ENCODE measurements at regions not wholly inside any gene's neighbourhood (a gene's known extent, or its start where the extent isn't known, plus 50 kb on each side); places are given as distances from the start of the nearest gene placed in this dataset.
"Not testable (repeated sequence)": the region's sequence is repeated elsewhere in the genome, so short reads cannot be mapped to it uniquely, and the experiment has no call there.

DNA sequence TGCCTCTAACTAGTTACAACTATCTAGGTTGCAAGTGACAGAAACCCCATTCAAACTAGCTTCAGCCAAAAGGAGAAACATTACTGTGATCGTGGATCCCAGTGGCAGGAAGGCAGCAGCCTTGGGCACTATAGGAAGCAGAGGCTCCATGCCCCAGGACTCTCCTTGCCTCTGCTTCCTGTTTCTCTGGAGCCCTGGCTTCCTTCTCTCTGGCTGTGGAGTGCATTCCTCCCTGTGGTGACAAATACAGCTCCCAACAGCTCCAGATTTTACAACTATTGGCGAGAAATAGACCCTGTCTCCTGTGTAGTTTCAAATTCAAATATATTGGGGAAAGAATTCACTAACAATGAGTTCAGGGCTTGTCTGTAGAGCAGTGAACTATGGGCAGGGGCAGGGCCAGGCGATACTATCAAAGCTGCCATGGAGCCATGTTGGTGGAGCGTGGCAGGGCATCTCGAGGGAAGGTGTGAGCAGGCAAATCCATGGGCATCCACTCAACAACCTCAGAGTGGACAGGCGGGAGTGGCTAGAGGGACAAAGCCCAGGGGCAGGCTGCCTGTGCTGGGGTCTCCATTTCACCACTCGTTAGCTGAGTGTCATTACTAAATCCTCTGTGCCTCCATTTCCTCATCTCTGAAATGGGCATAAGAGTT is 189.5 kb downstream of the ERCC6L2 start:
- no peak overlapping the region for H3K9ac ChIP-seq (ENCODE audit: low read length)
- H3K4me1 ChIP-seq (ENCODE audit: control insufficient read depth, insufficient read depth, low read length), result peaks cover 4% of the 10 kb centered on the region
- H3K9me3 ChIP-seq (ENCODE audit: control insufficient read depth, low read length), result no peaks in the 10 kb centered on the region
- no peak overlapping the region for H3K4me3 ChIP-seq (ENCODE audit: low read length)
- H3K27me3 ChIP-seq (ENCODE audit: control insufficient read depth, insufficient read depth, low read length), result no peaks in the 10 kb centered on the region
- no peaks in the 10 kb centered on the region for H3K36me3 ChIP-seq (ENCODE audit: control insufficient read depth, insufficient read depth, low read length)

DNA sequence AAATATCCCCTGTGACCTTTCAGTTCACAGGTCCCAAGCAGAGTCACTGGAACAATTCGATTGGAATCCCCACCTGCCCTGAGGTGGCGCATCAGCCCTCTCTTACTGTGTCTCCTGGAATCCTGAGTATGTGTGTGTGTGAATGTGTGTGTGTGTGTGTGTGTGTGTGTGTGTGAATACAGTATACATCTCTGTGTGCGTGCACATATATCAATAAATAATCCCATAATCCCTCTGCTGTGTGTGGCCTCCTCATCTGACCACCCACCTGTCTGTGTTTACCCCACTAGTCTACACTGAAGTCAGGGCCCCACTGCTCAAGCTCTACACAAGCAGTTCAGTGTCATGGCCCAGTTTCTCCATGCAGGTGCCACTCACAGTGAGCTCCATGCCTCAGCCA is 187.4 kb downstream of the ERCC6L2 start:
- Histone ChIP-seq H3K36me3 (ENCODE audit: control insufficient read depth, insufficient read depth, low read length) (no peaks in the 10 kb centered on the region), H3K9ac (ENCODE audit: low read length) (no peak overlapping the region), H3K9me3 (ENCODE audit: control insufficient read depth, low read length) (no peaks in the 10 kb centered on the region), H3K27me3 (ENCODE audit: control insufficient read depth, insufficient read depth, low read length) (no peaks in the 10 kb centered on the region), H3K4me1 (ENCODE audit: control insufficient read depth, insufficient read depth, low read length) (peaks cover 4% of the 10 kb centered on the region), H3K4me3 (ENCODE audit: low read length) (no peak overlapping the region)

DNA sequence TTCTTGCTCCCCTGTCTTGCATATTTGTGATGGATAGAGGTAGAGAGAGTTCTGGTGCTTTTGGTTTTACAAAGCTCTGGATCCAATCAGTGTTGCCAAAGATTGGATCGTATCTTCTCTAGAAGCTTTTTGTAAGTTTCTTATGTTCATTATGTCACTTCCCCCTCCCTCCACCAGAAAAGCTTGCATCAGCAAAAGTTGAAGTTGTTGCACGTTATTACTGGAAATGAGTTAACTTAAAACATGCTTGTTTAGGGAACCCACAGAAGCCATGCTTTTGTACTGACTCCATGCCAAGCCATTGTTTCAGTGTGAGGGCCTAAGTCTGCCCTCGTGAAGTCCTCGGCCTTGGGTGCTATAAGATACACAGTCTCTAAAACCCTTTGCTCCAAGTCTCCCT is 186.5 kb downstream of the ERCC6L2 start:
- Histone ChIP-seq H3K36me3 (ENCODE audit: control insufficient read depth, insufficient read depth, low read length) (no peaks in the 10 kb centered on the region), H3K4me1 (ENCODE audit: control insufficient read depth, insufficient read depth, low read length) (peaks cover 8% of the 10 kb centered on the region), H3K4me3 (ENCODE audit: low read length) (no peak overlapping the region), H3K27me3 (ENCODE audit: control insufficient read depth, insufficient read depth, low read length) (no peaks in the 10 kb centered on the region), H3K9ac (ENCODE audit: low read length) (no peak overlapping the region), H3K9me3 (ENCODE audit: control insufficient read depth, low read length) (no peaks in the 10 kb centered on the region)

DNA sequence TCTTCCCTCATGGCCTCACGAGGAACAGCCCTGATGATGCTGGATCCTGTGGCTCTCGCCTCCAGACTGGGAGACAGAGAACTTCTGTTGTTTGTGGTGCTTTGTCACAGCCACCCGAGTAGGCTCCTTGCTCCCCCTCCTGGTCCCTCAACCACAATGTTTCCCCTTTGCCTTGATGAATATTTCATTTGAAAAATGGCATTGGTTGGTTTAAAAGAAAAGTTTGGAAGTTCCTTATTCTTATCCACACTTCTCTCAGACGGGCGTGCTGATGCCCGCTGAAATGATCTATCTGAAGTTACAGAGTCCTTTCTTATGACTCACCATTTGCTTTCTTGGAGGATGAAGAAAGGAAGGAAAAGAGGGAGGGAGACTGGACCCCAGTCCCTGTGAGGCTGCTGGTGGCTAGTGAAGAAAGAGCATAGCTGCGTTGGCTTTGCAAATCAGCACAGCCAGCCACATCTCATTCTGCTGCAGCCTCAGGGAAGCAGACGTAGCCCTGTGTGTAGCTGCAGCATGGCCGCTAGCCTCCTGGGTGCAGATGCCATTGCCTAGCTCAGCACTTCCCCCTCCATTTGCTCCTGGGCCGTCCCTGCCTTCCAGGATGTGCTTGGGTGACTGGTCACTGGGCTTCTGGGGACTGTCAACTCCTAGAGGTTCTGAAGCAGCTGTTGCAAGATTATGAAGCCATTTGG is 185.9 kb downstream of the ERCC6L2 start:
- no peaks in the 10 kb centered on the region for H3K36me3 ChIP-seq (ENCODE audit: control insufficient read depth, insufficient read depth, low read length)
- no peaks in the 10 kb centered on the region for H3K27me3 ChIP-seq (ENCODE audit: control insufficient read depth, insufficient read depth, low read length)
- peaks cover 8% of the 10 kb centered on the region for H3K4me1 ChIP-seq (ENCODE audit: control insufficient read depth, insufficient read depth, low read length)
- no peak overlapping the region for H3K9ac ChIP-seq (ENCODE audit: low read length)
- no peaks in the 10 kb centered on the region for H3K9me3 ChIP-seq (ENCODE audit: control insufficient read depth, low read length)
- H3K4me3 ChIP-seq (ENCODE audit: low read length), result no peak overlapping the region

DNA sequence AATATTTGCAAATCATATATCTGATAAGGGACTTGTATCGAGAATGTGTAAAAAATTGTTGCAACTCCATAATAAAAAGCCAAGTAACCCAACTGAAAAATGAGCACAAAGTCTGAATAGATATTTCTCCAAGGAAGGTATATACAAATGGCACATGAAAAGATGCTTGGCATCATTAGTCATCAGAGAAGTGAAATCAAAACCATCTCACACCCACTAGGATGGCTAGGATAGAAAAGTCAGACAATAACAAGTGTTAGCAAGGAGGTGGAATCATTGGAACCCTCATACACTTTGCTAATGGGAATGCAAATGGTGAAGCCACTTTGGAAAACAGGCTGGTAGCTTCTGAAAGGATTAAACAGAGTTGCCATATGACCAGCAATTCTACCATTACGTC is 182.7 kb downstream of the ERCC6L2 start:
- no peak overlapping the region for H3K4me3 ChIP-seq (ENCODE audit: low read length)
- no peaks in the 10 kb centered on the region for H3K36me3 ChIP-seq (ENCODE audit: control insufficient read depth, insufficient read depth, low read length)
- H3K4me1 ChIP-seq (ENCODE audit: control insufficient read depth, insufficient read depth, low read length), result peaks cover 14% of the 10 kb centered on the region
- H3K9ac ChIP-seq (ENCODE audit: low read length), result no peak overlapping the region
- H3K27me3 ChIP-seq (ENCODE audit: control insufficient read depth, insufficient read depth, low read length), result no peaks in the 10 kb centered on the region
- H3K9me3 ChIP-seq (ENCODE audit: control insufficient read depth, low read length), result no peaks in the 10 kb centered on the region

DNA sequence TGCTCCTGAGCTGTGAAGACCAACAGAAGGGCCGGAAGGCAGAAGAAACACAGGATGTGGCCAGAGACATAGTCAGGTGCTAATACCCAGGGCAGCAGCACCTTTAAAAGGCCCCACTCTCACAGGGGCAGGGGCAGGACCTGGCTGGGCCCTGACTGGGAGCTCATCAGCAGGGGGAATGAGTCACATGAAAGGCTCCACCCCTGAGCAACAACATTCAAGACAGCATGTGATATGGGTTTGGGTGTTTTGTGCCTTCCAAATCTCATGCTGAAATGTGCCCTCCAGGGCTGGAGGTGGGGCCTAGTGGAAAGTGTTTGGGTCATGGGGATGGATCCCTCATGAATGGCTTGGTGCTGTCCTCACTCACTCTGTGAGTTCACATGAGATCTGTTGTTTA is 181.7 kb downstream of the ERCC6L2 start:
- Histone ChIP-seq H3K9ac (ENCODE audit: low read length) (no peak overlapping the region), H3K27me3 (ENCODE audit: control insufficient read depth, insufficient read depth, low read length) (no peaks in the 10 kb centered on the region), H3K4me1 (ENCODE audit: control insufficient read depth, insufficient read depth, low read length) (peaks cover 14% of the 10 kb centered on the region), H3K9me3 (ENCODE audit: control insufficient read depth, low read length) (no peaks in the 10 kb centered on the region), H3K4me3 (ENCODE audit: low read length) (no peak overlapping the region), H3K36me3 (ENCODE audit: control insufficient read depth, insufficient read depth, low read length) (no peaks in the 10 kb centered on the region)

DNA sequence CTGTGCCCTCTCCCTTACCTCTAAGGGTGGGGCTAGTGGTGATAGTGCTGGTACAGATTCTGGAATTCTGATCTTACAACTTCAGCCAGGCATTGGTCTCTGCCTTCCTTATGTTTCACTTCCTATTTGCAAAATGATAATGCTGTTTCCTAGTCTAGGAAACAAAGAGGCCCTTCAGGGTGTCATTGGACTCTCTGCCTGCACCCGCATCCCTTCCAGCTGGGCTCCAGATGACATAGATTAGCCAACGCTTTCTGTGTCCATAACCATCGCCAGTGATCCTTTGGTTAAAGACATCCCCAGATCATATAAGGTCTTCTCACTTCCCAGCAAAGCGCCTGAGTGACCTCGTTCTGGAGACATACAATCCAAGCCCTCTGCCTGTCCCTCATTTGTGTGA is 180.7 kb downstream of the ERCC6L2 start:
- Histone ChIP-seq H3K9ac (ENCODE audit: low read length) (no peak overlapping the region), H3K4me1 (ENCODE audit: control insufficient read depth, insufficient read depth, low read length) (peaks cover 14% of the 10 kb centered on the region), H3K4me3 (ENCODE audit: low read length) (no peak overlapping the region), H3K36me3 (ENCODE audit: control insufficient read depth, insufficient read depth, low read length) (no peaks in the 10 kb centered on the region), H3K9me3 (ENCODE audit: control insufficient read depth, low read length) (no peaks in the 10 kb centered on the region), H3K27me3 (ENCODE audit: control insufficient read depth, insufficient read depth, low read length) (no peaks in the 10 kb centered on the region)

DNA sequence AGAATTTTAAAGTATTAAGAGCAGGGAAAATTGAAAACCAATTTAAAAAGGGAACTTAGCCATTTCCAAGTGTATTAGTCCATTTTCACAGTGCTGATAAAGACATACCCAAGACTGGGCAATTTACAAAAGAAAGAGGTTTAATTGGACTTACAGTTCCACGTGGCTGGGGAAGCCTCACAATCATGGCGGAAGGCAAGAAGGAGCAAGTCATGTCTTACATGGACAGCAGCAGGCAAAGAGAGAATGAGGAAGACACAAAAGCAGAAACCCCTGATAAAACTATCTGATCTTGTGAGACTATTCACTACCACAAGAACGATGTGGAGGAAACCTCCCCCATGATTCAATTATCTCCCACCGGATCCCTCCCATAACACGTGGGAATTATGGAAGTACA is 178.8 kb downstream of the ERCC6L2 start:
- not testable (repeated sequence) for H3K36me3 ChIP-seq (ENCODE audit: control insufficient read depth, insufficient read depth, low read length); H3K9me3 ChIP-seq (ENCODE audit: control insufficient read depth, low read length); H3K9ac ChIP-seq (ENCODE audit: low read length); H3K4me3 ChIP-seq (ENCODE audit: low read length); H3K27me3 ChIP-seq (ENCODE audit: control insufficient read depth, insufficient read depth, low read length)
- peaks cover 19% of the 10 kb centered on the region for H3K4me1 ChIP-seq (ENCODE audit: control insufficient read depth, insufficient read depth, low read length)

DNA sequence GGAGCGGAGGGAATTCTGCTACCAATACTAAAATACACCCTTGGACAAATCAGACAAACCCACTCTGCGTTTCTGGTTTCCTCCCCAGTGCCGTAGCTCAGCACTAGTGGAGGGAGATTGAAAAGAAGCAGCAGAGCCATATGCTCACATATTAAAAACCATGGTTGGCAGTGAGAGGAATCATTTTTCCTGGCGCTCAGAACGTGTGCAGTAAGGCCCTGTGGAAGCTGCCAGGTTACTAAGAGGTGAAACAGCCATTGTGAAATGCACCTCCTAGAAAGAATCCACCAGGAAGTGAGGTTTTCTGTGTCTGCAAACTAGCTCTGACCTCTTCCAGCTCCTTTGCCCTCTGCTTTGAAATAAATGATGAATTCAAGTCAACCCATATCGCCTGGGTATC is 177.2 kb downstream of the ERCC6L2 start:
- H3K9me3 ChIP-seq (ENCODE audit: control insufficient read depth, low read length), result no peaks in the 10 kb centered on the region
- peaks cover 35% of the 10 kb centered on the region for H3K4me1 ChIP-seq (ENCODE audit: control insufficient read depth, insufficient read depth, low read length)
- no peak overlapping the region for H3K9ac ChIP-seq (ENCODE audit: low read length)
- H3K36me3 ChIP-seq (ENCODE audit: control insufficient read depth, insufficient read depth, low read length), result no peaks in the 10 kb centered on the region
- peaks cover 5% of the 10 kb centered on the region for H3K27me3 ChIP-seq (ENCODE audit: control insufficient read depth, insufficient read depth, low read length)
- no peak overlapping the region for H3K4me3 ChIP-seq (ENCODE audit: low read length)

DNA sequence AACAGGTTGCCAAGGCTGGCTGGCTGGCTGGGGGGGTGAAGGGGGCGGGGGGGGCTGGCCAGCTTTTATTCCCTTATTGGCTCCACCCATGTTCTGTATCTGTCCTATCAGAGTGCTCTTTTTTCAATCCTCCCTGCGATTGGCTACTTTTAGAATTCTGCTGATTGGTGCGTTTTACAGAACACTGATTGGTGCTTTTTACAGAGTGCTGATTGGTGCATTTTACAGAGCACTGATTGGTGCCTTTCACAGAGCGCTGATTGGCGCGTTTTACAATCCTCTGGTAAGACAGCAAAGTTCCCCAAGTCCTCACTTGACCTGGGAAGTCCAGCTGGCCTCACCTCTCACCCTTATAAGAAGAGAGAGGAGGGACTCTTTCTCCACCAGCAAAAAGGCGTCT is 175.9 kb downstream of the ERCC6L2 start:
- Histone ChIP-seq H3K4me1 (ENCODE audit: control insufficient read depth, insufficient read depth, low read length) (peaks cover 37% of the 10 kb centered on the region), H3K9ac (ENCODE audit: low read length) (no peak overlapping the region), H3K9me3 (ENCODE audit: control insufficient read depth, low read length) (no peaks in the 10 kb centered on the region), H3K36me3 (ENCODE audit: control insufficient read depth, insufficient read depth, low read length) (no peaks in the 10 kb centered on the region), H3K27me3 (ENCODE audit: control insufficient read depth, insufficient read depth, low read length) (peaks cover 15% of the 10 kb centered on the region), H3K4me3 (ENCODE audit: low read length) (no peak overlapping the region)

DNA sequence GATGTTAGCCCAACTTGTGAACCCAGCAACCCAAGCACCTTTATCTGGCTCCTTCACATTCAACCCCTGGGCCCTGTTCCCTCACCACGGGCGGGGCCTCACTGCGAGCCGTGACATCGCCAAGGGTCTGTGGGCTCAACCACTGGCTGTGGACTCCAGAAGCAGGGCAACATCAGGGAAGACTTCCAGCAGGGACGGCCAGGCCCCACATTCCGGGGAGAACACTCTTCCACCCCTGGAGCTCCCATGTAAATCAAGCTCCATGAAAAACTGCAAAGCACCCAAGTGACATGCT is 175.3 kb downstream of the ERCC6L2 start:
- no peaks in the 10 kb centered on the region for H3K9me3 ChIP-seq (ENCODE audit: control insufficient read depth, low read length)
- H3K36me3 ChIP-seq (ENCODE audit: control insufficient read depth, insufficient read depth, low read length), result no peaks in the 10 kb centered on the region
- H3K9ac ChIP-seq (ENCODE audit: low read length), result no peak overlapping the region
- peaks cover 33% of the 10 kb centered on the region for H3K4me1 ChIP-seq (ENCODE audit: control insufficient read depth, insufficient read depth, low read length)
- peaks cover 15% of the 10 kb centered on the region for H3K27me3 ChIP-seq (ENCODE audit: control insufficient read depth, insufficient read depth, low read length)
- no peak overlapping the region for H3K4me3 ChIP-seq (ENCODE audit: low read length)

DNA sequence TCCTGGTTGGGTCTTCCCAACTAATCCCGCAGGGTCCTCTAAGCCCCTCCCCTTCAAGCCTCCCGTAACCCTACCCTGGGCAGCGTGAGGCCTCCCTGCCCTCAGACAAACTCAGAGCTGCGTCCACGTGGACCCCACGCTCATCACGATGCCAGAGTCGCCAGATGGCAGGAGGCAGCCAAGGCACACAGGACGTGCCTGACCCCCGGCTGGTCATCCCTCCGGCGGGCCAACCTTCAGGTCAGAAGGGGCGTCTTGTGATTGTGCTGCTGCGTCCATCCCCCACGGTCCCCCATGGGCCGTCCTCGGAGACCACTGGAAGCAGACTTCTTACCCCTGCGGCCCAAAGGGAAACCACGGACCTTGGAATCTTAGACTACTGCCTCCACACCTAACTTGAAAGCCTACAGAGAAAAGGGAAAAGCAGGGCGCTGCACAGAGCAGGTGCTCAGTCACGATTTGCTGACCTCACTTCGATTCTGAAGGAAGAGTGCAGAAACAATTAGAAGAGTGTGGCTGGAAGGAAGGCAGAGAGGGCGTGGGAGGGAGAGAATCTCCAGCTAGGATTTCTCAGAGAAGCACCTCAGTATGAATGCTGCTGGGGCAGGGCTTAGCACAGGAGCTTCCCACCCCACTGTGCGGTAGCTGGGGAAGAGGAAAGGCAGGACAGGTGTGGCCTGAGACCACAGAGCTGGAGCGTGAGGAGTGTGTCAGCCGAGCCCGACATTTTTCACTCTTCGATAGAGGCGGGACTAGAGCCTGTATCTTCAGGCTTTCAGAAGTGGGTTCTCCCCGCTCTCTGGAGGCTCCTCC is 174.8 kb downstream of the ERCC6L2 start:
- no peak overlapping the region for H3K9ac ChIP-seq (ENCODE audit: low read length)
- H3K4me3 ChIP-seq (ENCODE audit: low read length), result no peak overlapping the region
- H3K36me3 ChIP-seq (ENCODE audit: control insufficient read depth, insufficient read depth, low read length), result no peaks in the 10 kb centered on the region
- peaks cover 15% of the 10 kb centered on the region for H3K27me3 ChIP-seq (ENCODE audit: control insufficient read depth, insufficient read depth, low read length)
- no peaks in the 10 kb centered on the region for H3K9me3 ChIP-seq (ENCODE audit: control insufficient read depth, low read length)
- peaks cover 31% of the 10 kb centered on the region for H3K4me1 ChIP-seq (ENCODE audit: control insufficient read depth, insufficient read depth, low read length)

Data from mucosa of stomach (tissue), 1 donor.